RWPE1 (cell line): ENCODE measurements at regions not wholly inside any gene's neighbourhood (a gene's known extent, or its start where the extent isn't known, plus 50 kb on each side); places are given as distances from the start of the nearest gene placed in this dataset.

Experiments used
- CTCF ChIA-PET: fragments of 350-600 bp; sonication (Branson Sonifier 250); formaldehyde crosslinking; extraction: SDS; loops from one replicate; lab custom pipeline; 2021; lab: Yijun Ruan, JAX
- POLR2A ChIA-PET: fragments of 400-600 bp; formaldehyde crosslinking; extraction: SDS; loops from one replicate; lab custom pipeline; 2020; ENCODE audit warnings: antibody characterized with exemption; ENCODE audit not compliant: low non-redundant PET; lab: Yijun Ruan, JAX
- DNase-seq: peaks from one replicate; pipeline ENCODE4 v3.0.0; 2012; ENCODE audit warnings: low spot score
- H3K27ac ChIP-seq: fragments of 450-650 bp; 2 replicates; pipeline ENCODE4 v1.5.1; 2017
- CTCF ChIP-seq: fragments of 450-650 bp; conservative IDR thresholded peaks from 2 replicates; pipeline ENCODE4 v1.5.1; 2017; ENCODE audit warnings: low read depth, mild to moderate bottlenecking

- no peak for DNase-seq
- CTCF ChIA-PET = interaction anchor here (1.1 kb wide), 1 partner anchor 9 kb away, joined by 5 read pairs; no protein-coding TSS in a partner anchor
- POLR2A ChIA-PET = no interaction called here
Observed at GRCh38 chr9:135422341-135422944, 57.1 kb upstream of the PPP1R26 start.

GRCh38 chr9:135423725-135424124, 55.9 kb upstream of the PPP1R26 start:
- ChIA-PET CTCF (interaction anchor here (0.5 to 0.9 kb wide), 4 partner anchors 11 to 39 kb away, joined by 3 to 5 read pairs (median 3); no protein-coding TSS in a partner anchor), POLR2A (no interaction called here)
- no peak for DNase-seq
- H3K27ac ChIP-seq = no peak overlapping the region
- no peak for TF ChIP-seq CTCF

More at GRCh38 chr9:135422341-135422944, 57.1 kb upstream of the PPP1R26 start:
- no peak overlapping the region for H3K27ac ChIP-seq
- TF ChIP-seq CTCF = no peak
